Astrocyte (in vitro differentiated cells and primary cell): ENCODE measurements at regions not wholly inside any gene's neighbourhood (a gene's known extent, or its start where the extent isn't known, plus 50 kb on each side); places are given as distances from the start of the nearest gene placed in this dataset.

Experiments used
- DNase-seq: peaks from one replicate; pipeline ENCODE4 v3.0.0-alpha.2; 2010; ENCODE audit warnings: low read depth
- FAIRE-seq: peaks from 2 replicates; lab custom pipeline; 2011; peaks lifted over from hg19 to GRCh38; lab: Jason Lieb, UNC
- H2AFZ ChIP-seq: 2 replicates; pipeline ENCODE4 v1.6.0; 2012; ENCODE audit warnings: low read depth, low read length, inconsistent platforms
- H3K27ac ChIP-seq: 2 replicates; pipeline ENCODE4 v1.5.1; 2011; ENCODE audit warnings: low read depth, low read length, inconsistent platforms
- H3K27me3 ChIP-seq: 2 replicates; pipeline ENCODE4 v1.6.0; 2011; ENCODE audit warnings: low read length, inconsistent platforms; ENCODE audit not compliant: insufficient read depth
- H3K36me3 ChIP-seq: 2 replicates; pipeline ENCODE4 v1.5.1; 2011; ENCODE audit warnings: low read length, inconsistent platforms; ENCODE audit not compliant: insufficient read depth
- H3K4me1 ChIP-seq: 2 replicates; pipeline ENCODE4 v1.5.1; 2011; ENCODE audit warnings: low read length, inconsistent platforms; ENCODE audit not compliant: insufficient read depth
- H3K4me2 ChIP-seq: 2 replicates; pipeline ENCODE4 v1.6.0; 2012; ENCODE audit warnings: low read length, inconsistent platforms
- H3K4me3 ChIP-seq: 2 replicates; pipeline ENCODE4 v1.5.1; 2011; ENCODE audit warnings: low read depth, mild to moderate bottlenecking, low read length, inconsistent platforms; ENCODE audit not compliant: insufficient read depth
- H3K79me2 ChIP-seq: 2 replicates; pipeline ENCODE4 v1.6.0; 2012; ENCODE audit warnings: mild to moderate bottlenecking, low read length, inconsistent platforms; ENCODE audit not compliant: insufficient read depth
- H3K9ac ChIP-seq: 2 replicates; pipeline ENCODE4 v1.6.0; 2012; ENCODE audit warnings: mild to moderate bottlenecking, low read length, inconsistent platforms
- H3K9me3 ChIP-seq: 2 replicates; pipeline ENCODE4 v1.5.1; 2012; ENCODE audit warnings: low read depth, mild to moderate bottlenecking, low read length, inconsistent platforms; ENCODE audit not compliant: insufficient read depth
- H4K20me1 ChIP-seq: 2 replicates; pipeline ENCODE4 v1.6.0; 2012; ENCODE audit warnings: low read length, inconsistent platforms; ENCODE audit not compliant: insufficient read depth
- H3K27ac Mint-ChIP-seq: one replicate; pipeline ENCODE4 v1.8.0; 2021; ENCODE audit warnings: mild to moderate bottlenecking, mixed read lengths; ENCODE audit not compliant: unreplicated experiment
- H3K27me3 Mint-ChIP-seq: one replicate; pipeline ENCODE4 v1.8.0; 2021; ENCODE audit warnings: low read depth, mixed read lengths; ENCODE audit not compliant: unreplicated experiment
- H3K36me3 Mint-ChIP-seq: one replicate; pipeline ENCODE4 v1.8.0; 2021; ENCODE audit warnings: low read depth, mixed read lengths; ENCODE audit not compliant: unreplicated experiment
- H3K4me1 Mint-ChIP-seq: one replicate; pipeline ENCODE4 v1.8.0; 2021; ENCODE audit warnings: low read depth, mixed read lengths; ENCODE audit not compliant: unreplicated experiment
- H3K4me3 Mint-ChIP-seq: one replicate; pipeline ENCODE4 v1.8.0; 2021; ENCODE audit warnings: mild to moderate bottlenecking, moderate library complexity, mixed read lengths; ENCODE audit not compliant: unreplicated experiment
- H3K9me3 Mint-ChIP-seq: one replicate; pipeline ENCODE4 v1.8.0; 2021; ENCODE audit warnings: mild to moderate bottlenecking, mixed read lengths; ENCODE audit not compliant: unreplicated experiment
- EZH2 ChIP-seq: IDR thresholded peaks from 2 replicates; pipeline ENCODE4 v1.6.1; 2012; ENCODE audit warnings: mild to moderate bottlenecking, low read length, inconsistent platforms; ENCODE audit not compliant: insufficient read depth
- TF ChIP-seq, protein P1 (sequence below): IDR thresholded peaks from 2 replicates; pipeline ENCODE4 v1.5.1; 2011; ENCODE audit warnings: low read depth, mild to moderate bottlenecking, inconsistent platforms, low read length, moderate library complexity; ENCODE audit not compliant: insufficient read depth

DNA sequence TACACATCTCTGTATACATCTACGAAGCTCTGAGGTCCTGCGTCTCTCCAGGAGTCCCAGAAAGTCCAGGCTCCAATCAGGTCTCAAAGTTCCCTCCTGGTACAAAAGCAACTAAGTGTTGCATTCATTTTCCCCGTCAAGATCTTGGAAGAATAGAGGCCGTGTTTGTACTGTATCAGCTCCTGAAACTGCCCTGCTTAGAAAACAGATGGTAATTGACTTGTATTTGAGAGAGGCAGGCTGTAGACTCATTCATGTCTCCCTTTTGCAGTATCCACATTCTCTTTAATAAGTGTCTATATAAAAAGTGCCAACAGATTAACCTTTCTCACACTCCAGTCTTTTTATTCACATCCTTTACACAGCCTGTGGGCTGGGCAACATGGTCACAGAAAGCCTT, 91.7 kb downstream of the HPGD start:
- DNase-seq (no peak), FAIRE-seq (no peak)
- H3K27me3 Mint-ChIP-seq: no peaks in the 10 kb centered on the region
- no peaks in the 10 kb centered on the region for H3K9me3 Mint-ChIP-seq
- H3K4me1 ChIP-seq: no peaks in the 10 kb centered on the region
- H3K27ac ChIP-seq: no peak overlapping the region
- H4K20me1 ChIP-seq: no peaks in the 10 kb centered on the region
- no peak overlapping the region for H3K27ac Mint-ChIP-seq
- H3K4me1 Mint-ChIP-seq: peaks cover 6% of the 10 kb centered on the region
- no peaks in the 10 kb centered on the region for H3K36me3 Mint-ChIP-seq
- TF ChIP-seq, protein P1, sequence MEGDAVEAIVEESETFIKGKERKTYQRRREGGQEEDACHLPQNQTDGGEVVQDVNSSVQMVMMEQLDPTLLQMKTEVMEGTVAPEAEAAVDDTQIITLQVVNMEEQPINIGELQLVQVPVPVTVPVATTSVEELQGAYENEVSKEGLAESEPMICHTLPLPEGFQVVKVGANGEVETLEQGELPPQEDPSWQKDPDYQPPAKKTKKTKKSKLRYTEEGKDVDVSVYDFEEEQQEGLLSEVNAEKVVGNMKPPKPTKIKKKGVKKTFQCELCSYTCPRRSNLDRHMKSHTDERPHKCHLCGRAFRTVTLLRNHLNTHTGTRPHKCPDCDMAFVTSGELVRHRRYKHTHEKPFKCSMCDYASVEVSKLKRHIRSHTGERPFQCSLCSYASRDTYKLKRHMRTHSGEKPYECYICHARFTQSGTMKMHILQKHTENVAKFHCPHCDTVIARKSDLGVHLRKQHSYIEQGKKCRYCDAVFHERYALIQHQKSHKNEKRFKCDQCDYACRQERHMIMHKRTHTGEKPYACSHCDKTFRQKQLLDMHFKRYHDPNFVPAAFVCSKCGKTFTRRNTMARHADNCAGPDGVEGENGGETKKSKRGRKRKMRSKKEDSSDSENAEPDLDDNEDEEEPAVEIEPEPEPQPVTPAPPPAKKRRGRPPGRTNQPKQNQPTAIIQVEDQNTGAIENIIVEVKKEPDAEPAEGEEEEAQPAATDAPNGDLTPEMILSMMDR: no peak
- TF ChIP-seq EZH2: no peak
- H3K4me3 ChIP-seq: no peak overlapping the region
- H3K4me2 ChIP-seq: no peak overlapping the region
- no peaks in the 10 kb centered on the region for H3K9me3 ChIP-seq
- H2AFZ ChIP-seq: no peak overlapping the region
- H3K79me2 ChIP-seq: no peaks in the 10 kb centered on the region
- H3K9ac ChIP-seq: no peak overlapping the region
- no peaks in the 10 kb centered on the region for H3K36me3 ChIP-seq
- H3K4me3 Mint-ChIP-seq: no peak overlapping the region
- H3K27me3 ChIP-seq: no peaks in the 10 kb centered on the region

DNA sequence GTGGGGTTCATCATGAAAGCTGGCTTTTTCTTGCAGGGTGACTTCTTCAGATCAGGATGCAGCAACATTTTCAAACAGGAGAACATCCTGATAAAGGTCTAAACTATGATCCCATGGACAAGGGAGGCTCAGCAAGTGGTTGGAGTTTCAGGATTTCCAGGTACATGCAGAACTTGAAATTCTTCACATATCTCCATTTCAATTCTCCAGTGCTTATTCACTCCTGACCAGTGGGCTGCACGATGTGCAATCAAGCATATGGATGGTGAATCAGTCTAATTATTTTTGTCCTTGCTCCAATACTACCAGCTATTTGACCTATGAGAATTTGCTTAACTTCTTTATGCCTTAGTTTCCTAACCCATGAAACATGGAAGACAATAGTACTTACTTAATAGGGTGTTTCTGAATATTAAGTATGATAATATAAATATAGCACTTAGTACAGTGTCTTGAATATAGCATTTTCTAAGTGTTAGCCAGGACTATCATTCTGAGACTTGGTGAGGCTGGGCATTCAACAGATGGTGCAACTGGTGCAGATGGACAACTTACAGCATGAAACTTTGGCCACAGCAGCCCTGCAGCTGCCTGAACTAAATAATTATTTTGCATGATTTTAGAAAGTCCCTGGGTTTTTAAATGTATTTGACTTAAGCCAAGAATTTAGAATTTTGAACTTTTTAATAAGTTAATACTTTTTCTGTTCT, 92.4 kb downstream of the HPGD start:
- Histone ChIP-seq H3K9me3 (no peaks in the 10 kb centered on the region), H3K27me3 (no peaks in the 10 kb centered on the region), H3K27ac (no peak overlapping the region), H3K79me2 (no peaks in the 10 kb centered on the region), H2AFZ (no peak overlapping the region), H3K9ac (no peak overlapping the region), H3K36me3 (no peaks in the 10 kb centered on the region), H3K4me3 (no peak overlapping the region), H3K4me1 (no peaks in the 10 kb centered on the region), H3K4me2 (no peak overlapping the region), H4K20me1 (no peaks in the 10 kb centered on the region)
- Mint-ChIP-seq H3K36me3 (no peaks in the 10 kb centered on the region), H3K9me3 (no peaks in the 10 kb centered on the region), H3K4me1 (peaks cover 4% of the 10 kb centered on the region), H3K27ac (no peak overlapping the region), H3K27me3 (no peaks in the 10 kb centered on the region), H3K4me3 (no peak overlapping the region)
- DNase-seq: peak; percentile 59
- FAIRE-seq: no peak
- TF ChIP-seq, protein P1: no peak
- no peak for TF ChIP-seq EZH2

- no peaks in the 10 kb centered on the region for H3K79me2 ChIP-seq
- H3K4me3 ChIP-seq: no peak overlapping the region
- TF ChIP-seq EZH2: no peak
- TF ChIP-seq, protein P1: no peak
- Mint-ChIP-seq H3K36me3 (no peaks in the 10 kb centered on the region), H3K27ac (no peak overlapping the region), H3K9me3 (no peaks in the 10 kb centered on the region), H3K4me3 (no peak overlapping the region), H3K27me3 (no peaks in the 10 kb centered on the region), H3K4me1 (peaks cover 14% of the 10 kb centered on the region)
- no peak overlapping the region for H2AFZ ChIP-seq
- H3K9ac ChIP-seq: no peak overlapping the region
- H3K4me2 ChIP-seq: no peak overlapping the region
- peaks cover 6% of the 10 kb centered on the region for H3K4me1 ChIP-seq
- DNase-seq (no peak), FAIRE-seq (no peak)
- H3K27me3 ChIP-seq: no peaks in the 10 kb centered on the region
- no peaks in the 10 kb centered on the region for H4K20me1 ChIP-seq
- no peak overlapping the region for H3K27ac ChIP-seq
- H3K9me3 ChIP-seq: no peaks in the 10 kb centered on the region
- H3K36me3 ChIP-seq: no peaks in the 10 kb centered on the region
These were observed 94.6 kb downstream of the HPGD start for GRCh38 chr4:174427571-174428140.
